SK-N-SH treated with all-trans-retinoic acid at 6 μM for 48 hours (cell line): ENCODE measurements at regions not wholly inside any gene's neighbourhood (a gene's known extent, or its start where the extent isn't known, plus 50 kb on each side); places are given as distances from the start of the nearest gene placed in this dataset.
"Not testable (repeated sequence)": the region's sequence is repeated elsewhere in the genome, so short reads cannot be mapped to it uniquely, and the experiment has no call there.

Experiments
- ESRRG ChIP-seq: fragments of 250-450 bp; sonication (Bioruptor Pico); IDR thresholded peaks from 2 replicates; pipeline ENCODE4 v1.6.1; 2021; ENCODE audit warnings: mild to moderate bottlenecking
- PATZ1 ChIP-seq: fragments of 250-450 bp; sonication (Bioruptor Pico); IDR thresholded peaks from 2 replicates; pipeline ENCODE4 v1.8.0; 2020; ENCODE audit warnings: mild to moderate bottlenecking, moderate library complexity, borderline replicate concordance
- RARB ChIP-seq: fragments of 250-450 bp; sonication (Bioruptor Pico); IDR thresholded peaks from 2 replicates; pipeline ENCODE4 v1.8.0; 2021; ENCODE audit warnings: mild to moderate bottlenecking, moderate library complexity
- SNAI2 ChIP-seq: fragments of 250-450 bp; sonication (Bioruptor Pico); IDR thresholded peaks from 2 replicates; pipeline ENCODE4 v1.5.0; 2020; ENCODE audit warnings: mild to moderate bottlenecking, moderate library complexity
- ZFP30 ChIP-seq: fragments of 450-650 bp; formaldehyde crosslinking; IDR thresholded peaks from 2 replicates; pipeline ENCODE4 v1.5.0; 2022; ENCODE audit warnings: mild to moderate bottlenecking, moderate library complexity

- TF ChIP-seq PATZ1 (CRISPR knock-in tag); SNAI2 (CRISPR knock-in tag); RARB; ZFP30 (CRISPR knock-in tag); ESRRG (CRISPR knock-in tag): not testable (repeated sequence)
Measured at GRCh38 chr2:131829456-131830241, 302.0 kb downstream of the CCDC74A start.
